ENCODE measurements at regions not wholly inside any gene's neighbourhood (a gene's known extent, or its start where the extent isn't known, plus 50 kb on each side); places are given as distances from the start of the nearest gene placed in this dataset.

DNA sequence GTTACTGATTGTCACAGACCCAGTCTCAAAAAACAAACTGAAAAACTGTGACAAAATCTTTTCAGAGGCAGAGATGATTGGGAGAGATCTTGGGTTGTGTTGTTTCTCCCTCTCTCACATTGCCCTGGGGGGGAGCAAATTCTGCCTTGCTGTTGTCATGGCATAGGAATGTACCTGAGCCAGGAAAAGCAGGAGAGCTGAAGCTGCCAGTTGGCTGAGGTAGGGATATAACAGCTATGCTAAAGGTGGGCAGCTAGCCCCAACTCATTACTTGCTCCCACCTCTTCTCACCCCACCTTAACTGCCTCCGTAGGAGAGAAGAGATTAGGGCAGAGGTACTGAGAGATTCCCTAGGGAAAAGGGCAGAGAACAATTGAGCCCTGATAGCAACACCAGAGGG lies 299.3 kb downstream of the OSR1 start:
- Histone ChIP-seq H3K27me3 (no peaks in the 10 kb centered on the region), H3K4me1 (no peaks in the 10 kb centered on the region), H3K4me3 (no peak overlapping the region), H3K9me3 (no peaks in the 10 kb centered on the region), H3K36me3 (no peaks in the 10 kb centered on the region), H3K27ac (no peak overlapping the region)
- TF ChIP-seq POLR2A (IDR thresholded peaks at IDR 0.05) (no peak), EP300 (IDR thresholded peaks at IDR 0.05) (no peak), POLR2AphosphoS5 (IDR thresholded peaks at IDR 0.05) (no peak)
- TF ChIP-seq, protein P1, sequence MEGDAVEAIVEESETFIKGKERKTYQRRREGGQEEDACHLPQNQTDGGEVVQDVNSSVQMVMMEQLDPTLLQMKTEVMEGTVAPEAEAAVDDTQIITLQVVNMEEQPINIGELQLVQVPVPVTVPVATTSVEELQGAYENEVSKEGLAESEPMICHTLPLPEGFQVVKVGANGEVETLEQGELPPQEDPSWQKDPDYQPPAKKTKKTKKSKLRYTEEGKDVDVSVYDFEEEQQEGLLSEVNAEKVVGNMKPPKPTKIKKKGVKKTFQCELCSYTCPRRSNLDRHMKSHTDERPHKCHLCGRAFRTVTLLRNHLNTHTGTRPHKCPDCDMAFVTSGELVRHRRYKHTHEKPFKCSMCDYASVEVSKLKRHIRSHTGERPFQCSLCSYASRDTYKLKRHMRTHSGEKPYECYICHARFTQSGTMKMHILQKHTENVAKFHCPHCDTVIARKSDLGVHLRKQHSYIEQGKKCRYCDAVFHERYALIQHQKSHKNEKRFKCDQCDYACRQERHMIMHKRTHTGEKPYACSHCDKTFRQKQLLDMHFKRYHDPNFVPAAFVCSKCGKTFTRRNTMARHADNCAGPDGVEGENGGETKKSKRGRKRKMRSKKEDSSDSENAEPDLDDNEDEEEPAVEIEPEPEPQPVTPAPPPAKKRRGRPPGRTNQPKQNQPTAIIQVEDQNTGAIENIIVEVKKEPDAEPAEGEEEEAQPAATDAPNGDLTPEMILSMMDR (IDR thresholded peaks at IDR 0.05), result no peak
- 57% methylated on average over 1 of the region's 1 CpG; no CpG with 5 or more reads in 1 of the 2 donors for WGBS, 2 donors (ENCODE audit: low coverage in 1 of 2)
- ATAC-seq, result no peak

- Histone ChIP-seq H3K27ac (no peak overlapping the region), H3K36me3 (no peaks in the 10 kb centered on the region), H3K4me3 (no peak overlapping the region), H3K4me1 (peaks cover 0 to 12% (median 0%) of the 10 kb centered on the region in 3 donors), H3K9me3 (no peaks in the 10 kb centered on the region), H3K27me3 (no peaks in the 10 kb centered on the region)
- TF ChIP-seq POLR2A (IDR thresholded peaks at IDR 0.05) (no peak), POLR2AphosphoS5 (IDR thresholded peaks at IDR 0.05) (no peak), EP300 (IDR thresholded peaks at IDR 0.05) (no peak)
- TF ChIP-seq, protein P1 (IDR thresholded peaks at IDR 0.05), result no peak
- no peak for ATAC-seq
- WGBS, 2 donors (ENCODE audit: low coverage in 1 of 2), result 88 to 92% methylated on average over 4 to 5 of the region's 5 CpGs
Measured at GRCh38 chr2:19051203-19051831, 307.1 kb downstream of the OSR1 start.

- no peak overlapping the region for H3K4me3 ChIP-seq
- ATAC-seq, result no peak
- peaks cover 0 to 13% (median 0%) of the 10 kb centered on the region in 3 donors for H3K4me1 ChIP-seq
- H3K27me3 ChIP-seq, result no peaks in the 10 kb centered on the region
- no peaks in the 10 kb centered on the region for H3K36me3 ChIP-seq
- no peak overlapping the region for H3K27ac ChIP-seq
- no peaks in the 10 kb centered on the region for H3K9me3 ChIP-seq
- TF ChIP-seq, protein P1 (IDR thresholded peaks at IDR 0.05), result no peak
- TF ChIP-seq POLR2A (IDR thresholded peaks at IDR 0.05), result no peak
- no peak for TF ChIP-seq POLR2AphosphoS5 (IDR thresholded peaks at IDR 0.05)
- no peak for TF ChIP-seq EP300 (IDR thresholded peaks at IDR 0.05)
Measured at GRCh38 chr2:19050354-19050753, 308.1 kb downstream of the OSR1 start.

- H3K9me3 ChIP-seq, result no peaks in the 10 kb centered on the region
- peaks cover 0 to 13% (median 0%) of the 10 kb centered on the region in 3 donors for H3K4me1 ChIP-seq
- TF ChIP-seq EP300 (IDR thresholded peaks at IDR 0.05) (no peak), POLR2AphosphoS5 (IDR thresholded peaks at IDR 0.05) (no peak), POLR2A (IDR thresholded peaks at IDR 0.05) (no peak)
- TF ChIP-seq, protein P1 (IDR thresholded peaks at IDR 0.05), result no peak
- no peak overlapping the region for H3K27ac ChIP-seq
- no peak for ATAC-seq
- H3K27me3 ChIP-seq, result no peaks in the 10 kb centered on the region
- H3K4me3 ChIP-seq, result no peak overlapping the region
- 52 to 62% methylated on average over 5 of the region's 5 CpGs for whole genome bisulfite sequencing, 2 donors (ENCODE audit: low coverage in 1 of 2)
- H3K36me3 ChIP-seq, result no peaks in the 10 kb centered on the region
Measured at GRCh38 chr2:19048593-19049266, 309.7 kb downstream of the OSR1 start.

All from gastroesophageal sphincter (tissue), 4 donors.